HG03469 (cell line): ENCODE measurements at regions not wholly inside any gene's neighbourhood (a gene's known extent, or its start where the extent isn't known, plus 50 kb on each side); places are given as distances from the start of the nearest gene placed in this dataset.

Source experiments
- ATAC-seq: cut with Tn5 transposase; IDR thresholded peaks from one replicate; pipeline ENCODE4 v1.9.1; 2021; ENCODE audit warnings: mild to moderate bottlenecking, moderate library complexity, moderate number of reproducible peaks; ENCODE audit not compliant: unreplicated experiment

- ATAC-seq, result no peak
These were observed 51.8 kb upstream of the RIPOR2 start for GRCh38 chr6:24987446-24988115.

- no peak for ATAC-seq
These were observed 52.8 kb upstream of the RIPOR2 start for GRCh38 chr6:24988562-24988961.

DNA sequence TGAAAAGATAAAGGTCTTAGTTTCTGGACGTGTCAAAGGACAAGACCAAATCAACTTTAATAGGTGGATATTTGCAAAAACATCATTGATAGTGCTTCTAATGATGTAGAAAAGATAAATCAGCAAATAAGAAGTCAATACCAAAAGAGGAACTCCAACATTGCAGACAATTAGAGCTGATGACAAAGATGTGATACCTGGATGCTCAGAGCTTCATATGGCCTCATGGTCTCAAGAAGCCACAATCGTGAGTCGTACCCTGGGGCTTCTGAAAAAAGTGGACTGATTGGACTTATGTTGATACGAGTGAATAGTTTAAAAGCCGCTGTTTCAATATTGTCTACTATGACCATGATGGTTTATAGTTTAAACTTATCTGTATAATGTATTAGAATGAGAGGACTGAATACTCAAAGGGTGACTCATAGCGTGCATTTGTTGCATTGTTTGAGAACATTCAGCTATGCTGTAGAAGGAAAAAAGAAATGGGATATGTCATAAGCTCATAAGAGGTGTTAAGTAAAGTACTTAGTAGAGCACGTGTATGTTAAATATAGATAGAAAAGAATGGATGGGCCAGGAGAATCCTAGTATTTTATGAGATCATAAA, 54.6 kb upstream of the RIPOR2 start:
- ATAC-seq, result no peak

DNA sequence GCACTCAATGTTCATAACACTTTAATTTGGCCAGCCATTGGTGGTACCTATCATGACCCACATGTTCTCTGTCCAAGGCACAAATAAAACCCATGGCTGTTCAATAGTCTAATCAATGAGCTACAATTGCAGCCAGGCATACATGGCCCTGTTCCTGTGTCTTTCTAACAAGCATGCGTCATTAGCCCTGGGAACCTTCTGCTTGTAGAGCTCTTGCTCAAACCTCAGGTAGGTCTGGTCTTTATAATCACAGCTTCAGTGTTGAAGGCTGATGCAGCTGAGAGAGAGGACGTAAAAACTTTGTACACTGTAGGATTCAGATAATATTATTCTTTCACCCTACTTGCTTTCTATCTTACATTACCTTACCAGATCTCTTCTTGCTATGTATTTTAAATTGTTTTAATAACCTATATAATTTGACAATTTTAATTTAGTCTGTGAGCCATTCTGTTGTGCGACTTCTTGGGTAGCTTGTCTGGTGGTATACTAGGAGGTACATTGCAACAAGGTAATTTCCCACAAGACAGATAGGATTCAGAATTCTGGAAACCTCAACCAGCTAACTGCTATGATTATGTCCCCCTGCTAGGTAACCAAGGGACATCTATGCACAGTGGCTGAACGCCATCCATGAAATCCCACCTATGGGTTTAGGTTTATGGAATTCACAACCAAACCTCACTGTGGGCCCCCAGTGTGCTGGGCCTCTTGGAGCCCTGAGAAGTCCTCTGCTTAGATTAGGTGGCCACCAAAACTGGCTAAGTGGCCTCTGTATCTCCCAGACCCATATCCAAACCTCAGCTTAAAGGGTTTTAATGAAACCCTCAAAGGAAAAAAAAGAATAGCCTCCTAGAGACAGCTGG, 55.4 kb upstream of the RIPOR2 start:
- no peak for ATAC-seq

- ATAC-seq, result peak; percentile 80
These were observed 56.2 kb upstream of the RIPOR2 start for GRCh38 chr6:24991810-24992467.

DNA sequence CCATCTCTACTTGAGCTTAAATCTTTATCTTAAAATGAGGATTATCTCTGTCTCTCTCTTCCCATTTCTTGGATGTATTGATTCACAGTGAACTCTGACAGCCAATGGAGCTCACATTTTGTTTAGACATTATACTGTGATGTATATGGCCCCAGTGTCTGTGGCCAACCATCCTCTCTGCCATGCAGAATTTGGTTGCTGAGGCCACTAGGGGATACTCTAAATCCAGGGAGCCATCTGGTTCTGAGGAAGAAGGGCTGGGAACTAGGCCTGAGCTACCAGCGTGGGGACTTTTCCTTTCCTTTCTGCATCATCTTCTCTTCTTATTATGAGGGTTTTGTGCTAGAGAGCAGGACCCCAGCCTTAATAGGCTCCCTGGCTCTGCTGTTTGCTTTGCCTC, 59.1 kb upstream of the RIPOR2 start:
- no peak for ATAC-seq

GRCh38 chr6:24995270-24995669, 59.5 kb upstream of the RIPOR2 start:
- ATAC-seq, result no peak

GRCh38 chr6:24996269-24996836, 60.6 kb upstream of the RIPOR2 start:
- ATAC-seq, result no peak

GRCh38 chr6:24997231-24997630, 61.5 kb upstream of the RIPOR2 start:
- ATAC-seq, result no peak

DNA sequence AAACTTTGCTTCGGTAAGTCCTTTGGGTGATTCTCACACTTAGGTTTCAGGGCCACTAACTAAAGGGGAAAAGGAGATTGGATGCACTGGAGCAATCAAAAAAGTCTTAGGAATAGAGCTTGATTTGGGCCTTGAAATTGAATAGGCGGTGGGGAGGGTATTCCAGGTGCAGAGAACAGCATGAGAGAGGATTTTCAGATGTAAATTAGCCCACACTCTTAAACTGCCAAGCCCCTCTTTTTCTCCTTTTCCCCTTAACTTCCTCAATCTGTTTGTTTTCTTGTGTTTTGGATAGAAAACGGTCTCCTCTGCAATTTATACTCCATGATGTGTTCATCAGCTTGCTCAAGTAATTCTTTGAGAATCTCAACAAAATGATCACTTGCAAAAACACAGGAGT, 62.1 kb upstream of the RIPOR2 start:
- no peak for ATAC-seq

DNA sequence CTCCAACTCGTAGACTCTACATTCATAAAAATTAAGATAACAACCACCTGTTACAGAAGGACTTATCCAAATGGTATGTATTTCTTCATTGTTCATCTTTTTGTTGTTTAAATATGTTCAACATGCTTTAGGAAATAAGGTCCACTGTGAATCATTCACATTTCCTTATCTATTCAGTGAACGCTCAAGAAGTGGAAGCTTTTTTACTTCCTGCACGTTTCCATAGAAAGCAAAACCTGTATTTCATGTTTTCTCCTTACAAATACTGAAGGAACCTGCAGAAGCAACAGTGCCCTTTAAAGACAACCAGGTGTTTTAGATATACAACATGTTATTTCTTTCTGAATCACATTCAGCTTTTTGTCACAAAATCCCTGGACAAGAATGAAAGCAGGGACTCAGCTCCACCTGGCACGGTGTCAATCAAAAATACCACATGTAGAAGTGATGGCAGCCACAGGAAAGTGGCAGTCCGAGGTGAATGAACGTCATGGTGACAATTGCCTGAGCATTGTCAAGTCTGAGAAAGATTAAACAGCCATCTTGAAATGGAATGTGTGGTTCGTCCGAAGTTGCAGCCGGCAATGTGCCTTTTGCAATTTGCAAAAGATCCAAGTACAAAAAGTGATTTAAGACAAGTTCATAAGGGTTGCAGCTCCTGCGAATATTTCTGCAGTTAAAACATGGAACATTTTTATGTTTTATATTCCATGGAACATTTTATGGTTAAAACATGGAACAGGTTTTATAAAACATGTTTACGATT, 66.7 kb upstream of the RIPOR2 start:
- no peak for ATAC-seq

DNA sequence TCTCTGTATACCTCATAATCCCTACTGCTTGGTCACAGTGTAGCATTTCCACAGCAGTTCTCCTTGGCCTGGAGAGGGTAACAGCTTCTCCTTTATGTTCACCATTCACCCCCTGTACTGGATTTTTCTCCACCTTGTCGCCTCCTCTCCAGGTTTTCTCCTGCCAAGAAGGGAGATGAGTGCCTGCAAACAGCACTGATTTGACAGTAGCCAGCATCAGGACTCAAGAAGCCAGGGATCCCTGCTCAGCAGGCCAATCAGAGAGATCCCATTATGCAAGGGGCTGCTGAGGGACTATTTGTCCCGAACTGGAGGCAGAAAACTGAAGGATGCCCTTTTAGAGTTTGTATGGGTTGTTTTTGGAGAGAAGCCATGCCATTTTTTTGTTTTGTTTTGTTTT, 68.6 kb upstream of the RIPOR2 start:
- ATAC-seq, result no peak

- no peak for ATAC-seq
These were observed 69.2 kb upstream of the RIPOR2 start for GRCh38 chr6:25005010-25005409.

DNA sequence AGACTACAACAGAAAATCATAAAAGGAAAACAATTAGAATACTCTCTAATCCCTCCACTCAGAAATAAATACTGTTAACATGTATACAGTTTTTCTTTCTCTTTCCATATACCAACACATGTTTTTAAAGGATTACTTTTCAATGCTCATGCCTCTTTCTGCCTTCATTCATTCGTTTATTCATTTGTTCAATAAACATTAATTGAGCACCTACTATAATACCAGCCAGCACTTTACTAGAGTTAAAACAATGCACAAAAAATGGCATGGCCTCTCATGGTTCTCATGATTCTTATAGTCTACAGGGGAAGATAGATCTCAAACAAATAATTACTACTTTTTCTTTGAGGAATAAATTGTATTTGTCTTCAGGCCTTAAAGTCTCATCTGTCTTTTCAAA, 70.3 kb upstream of the RIPOR2 start:
- ATAC-seq, result no peak

GRCh38 chr6:25006565-25007001, 70.8 kb upstream of the RIPOR2 start:
- ATAC-seq, result no peak

- ATAC-seq, result peak; percentile 74
These were observed 71.5 kb upstream of the RIPOR2 start for GRCh38 chr6:25007269-25007699.

DNA sequence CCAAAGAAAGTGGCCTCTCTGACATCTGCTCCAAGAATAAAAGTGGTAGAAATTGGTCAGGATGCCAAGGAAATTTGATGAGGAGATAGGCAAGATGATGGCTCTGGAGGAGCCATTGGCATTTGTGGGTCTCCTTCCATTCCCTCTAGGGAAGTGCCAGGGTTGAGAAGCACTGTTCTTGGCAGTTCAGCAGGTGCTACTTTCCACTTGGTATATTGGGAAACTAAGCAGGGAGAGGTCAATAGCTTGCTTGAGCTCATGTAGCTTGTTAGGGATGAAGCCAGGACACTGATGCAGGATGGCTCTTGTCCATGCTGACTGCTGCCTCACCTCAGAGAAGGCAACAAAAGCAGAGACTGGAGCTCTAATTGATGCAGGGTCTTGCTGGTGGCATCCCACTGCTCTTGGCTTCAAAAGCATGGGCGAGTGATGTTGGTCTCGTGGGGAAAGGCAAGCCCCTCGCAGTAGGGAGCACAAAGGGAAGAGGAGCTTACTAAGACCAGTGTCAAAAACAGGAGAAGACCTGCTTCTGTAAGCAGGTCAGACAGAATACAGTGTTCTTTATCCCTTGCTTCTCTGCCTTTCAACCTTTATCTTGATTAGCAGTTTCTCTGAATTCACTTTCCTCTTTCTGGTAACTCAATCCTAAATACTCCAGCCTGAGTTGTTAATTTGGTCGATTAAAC, 73.1 kb upstream of the RIPOR2 start:
- no peak for ATAC-seq

GRCh38 chr6:25009393-25009710, 73.6 kb upstream of the RIPOR2 start:
- no peak for ATAC-seq

- no peak for ATAC-seq
These were observed 74.4 kb upstream of the RIPOR2 start for GRCh38 chr6:25010176-25010575.
